Erythroblast (primary cell): ENCODE measurements at regions not wholly inside any gene's neighbourhood (a gene's known extent, or its start where the extent isn't known, plus 50 kb on each side); places are given as distances from the start of the nearest gene placed in this dataset.

Source experiments
- GATA1 ChIP-seq: IDR thresholded peaks from 2 replicates; pipeline ENCODE4 v1.6.1; 2011; ENCODE audit warnings: low read depth, mild to moderate bottlenecking, control low read depth, low read length, moderate library complexity
- POLR2A ChIP-seq: IDR thresholded peaks from 2 replicates; pipeline ENCODE4 v1.6.1; 2011; ENCODE audit warnings: mild to moderate bottlenecking, low read length

DNA sequence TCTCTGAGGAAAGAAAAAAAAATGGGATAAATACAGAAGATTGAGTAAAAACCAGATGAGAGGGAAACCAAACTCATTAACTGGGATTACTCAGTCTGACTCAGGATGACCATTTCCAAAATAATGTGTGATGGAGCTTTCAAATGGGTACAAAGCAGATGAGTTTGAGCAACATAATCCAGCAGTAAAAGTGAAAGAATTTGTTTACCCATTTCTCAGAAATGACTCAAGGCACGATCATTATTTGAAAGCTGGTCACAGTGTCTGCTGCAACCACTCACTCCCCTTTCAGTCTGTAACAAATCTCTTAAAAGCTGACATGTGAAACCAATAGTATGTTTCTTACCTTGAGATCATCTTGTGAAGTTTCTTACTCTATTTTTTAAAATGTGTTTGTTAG is 104.7 kb upstream of the KLF14 start:
- TF ChIP-seq POLR2A: no peak
- no peak for TF ChIP-seq GATA1
